ENCODE measurements at regions not wholly inside any gene's neighbourhood (a gene's known extent, or its start where the extent isn't known, plus 50 kb on each side); places are given as distances from the start of the nearest gene placed in this dataset.

DNA sequence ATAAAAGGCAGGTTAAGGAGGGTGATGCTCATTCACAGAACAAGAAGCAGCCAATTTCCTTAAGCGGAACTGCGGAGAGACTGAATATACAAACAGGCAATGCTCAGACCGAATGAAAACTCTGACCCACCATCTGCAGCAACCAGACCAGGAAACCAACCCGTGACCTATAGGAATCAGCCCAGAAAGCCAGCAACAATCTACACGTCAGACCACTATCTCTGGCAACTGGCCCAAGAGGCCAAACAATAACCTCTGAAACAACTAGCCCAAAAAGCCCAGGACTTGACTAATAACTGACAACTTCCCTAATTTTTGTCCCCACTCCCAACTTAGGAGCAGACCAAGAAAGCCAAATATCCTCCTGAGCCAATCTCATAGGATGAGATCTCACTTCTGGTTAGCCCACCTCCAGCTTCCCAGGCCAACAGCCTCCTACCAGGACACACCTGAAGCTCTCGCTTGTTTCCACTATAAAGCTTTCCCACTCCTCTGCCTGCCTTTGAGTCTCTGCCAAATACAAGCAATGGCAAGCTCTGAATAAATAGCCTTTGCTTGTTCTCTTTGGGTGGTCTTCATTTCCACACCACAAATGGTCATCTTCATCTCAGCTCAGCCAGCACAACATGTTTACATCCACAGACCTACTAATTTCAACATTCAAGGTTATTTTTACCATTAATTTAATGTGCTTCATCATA lies 168.5 kb downstream of the HSD17B3 start:
- TF ChIP-seq, protein P1, sequence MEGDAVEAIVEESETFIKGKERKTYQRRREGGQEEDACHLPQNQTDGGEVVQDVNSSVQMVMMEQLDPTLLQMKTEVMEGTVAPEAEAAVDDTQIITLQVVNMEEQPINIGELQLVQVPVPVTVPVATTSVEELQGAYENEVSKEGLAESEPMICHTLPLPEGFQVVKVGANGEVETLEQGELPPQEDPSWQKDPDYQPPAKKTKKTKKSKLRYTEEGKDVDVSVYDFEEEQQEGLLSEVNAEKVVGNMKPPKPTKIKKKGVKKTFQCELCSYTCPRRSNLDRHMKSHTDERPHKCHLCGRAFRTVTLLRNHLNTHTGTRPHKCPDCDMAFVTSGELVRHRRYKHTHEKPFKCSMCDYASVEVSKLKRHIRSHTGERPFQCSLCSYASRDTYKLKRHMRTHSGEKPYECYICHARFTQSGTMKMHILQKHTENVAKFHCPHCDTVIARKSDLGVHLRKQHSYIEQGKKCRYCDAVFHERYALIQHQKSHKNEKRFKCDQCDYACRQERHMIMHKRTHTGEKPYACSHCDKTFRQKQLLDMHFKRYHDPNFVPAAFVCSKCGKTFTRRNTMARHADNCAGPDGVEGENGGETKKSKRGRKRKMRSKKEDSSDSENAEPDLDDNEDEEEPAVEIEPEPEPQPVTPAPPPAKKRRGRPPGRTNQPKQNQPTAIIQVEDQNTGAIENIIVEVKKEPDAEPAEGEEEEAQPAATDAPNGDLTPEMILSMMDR (conservative IDR thresholded peaks at IDR 0.05), result no peak
- no peak for TF ChIP-seq ZFX (IDR thresholded peaks at IDR 0.05)

Data from C4-2B (cell line).